ENCODE measurements at regions not wholly inside any gene's neighbourhood (a gene's known extent, or its start where the extent isn't known, plus 50 kb on each side); places are given as distances from the start of the nearest gene placed in this dataset.

GRCh38 chr4:34619531-34620162 lies 1624.7 kb downstream of the ARAP2 start:
- Histone ChIP-seq H3K4me3 (ENCODE audit: low read depth in 1 of 2, low read length in 2 of 2) (no peak overlapping the region), H3K27ac (ENCODE audit: low read length) (no peak overlapping the region), H3K27me3 (ENCODE audit: low read depth, low read length) (no peaks in the 10 kb centered on the region), H3K36me3 (ENCODE audit: control insufficient read depth in 1 of 2, insufficient read depth in 2 of 2, low read length in 2 of 2) (no peaks in the 10 kb centered on the region), H3K4me1 (ENCODE audit: control insufficient read depth in 1 of 2, insufficient read depth in 2 of 2, low read length in 2 of 2) (no peaks in the 10 kb centered on the region), H3K9me3 (ENCODE audit: control insufficient read depth in 1 of 2, low read length in 2 of 2) (no peaks in the 10 kb centered on the region)

GRCh38 chr4:34628471-34628870 lies 1615.8 kb downstream of the ARAP2 start:
- H3K9me3 ChIP-seq (ENCODE audit: control insufficient read depth in 1 of 2, low read length in 2 of 2), result peaks cover 0 to 10% of the 10 kb centered on the region in 2 donors
- no peak overlapping the region for H3K4me3 ChIP-seq (ENCODE audit: low read depth in 1 of 2, low read length in 2 of 2)
- no peaks in the 10 kb centered on the region for H3K36me3 ChIP-seq (ENCODE audit: control insufficient read depth in 1 of 2, insufficient read depth in 2 of 2, low read length in 2 of 2)
- no peaks in the 10 kb centered on the region for H3K4me1 ChIP-seq (ENCODE audit: control insufficient read depth in 1 of 2, insufficient read depth in 2 of 2, low read length in 2 of 2)
- no peak overlapping the region for H3K27ac ChIP-seq (ENCODE audit: low read length)
- no peaks in the 10 kb centered on the region for H3K27me3 ChIP-seq (ENCODE audit: low read depth, low read length)

- Histone ChIP-seq H3K27me3 (ENCODE audit: low read depth, low read length) (no peaks in the 10 kb centered on the region), H3K9me3 (ENCODE audit: control insufficient read depth in 1 of 2, low read length in 2 of 2) (peaks cover 0 to 10% of the 10 kb centered on the region in 2 donors), H3K36me3 (ENCODE audit: control insufficient read depth in 1 of 2, insufficient read depth in 2 of 2, low read length in 2 of 2) (no peaks in the 10 kb centered on the region), H3K4me1 (ENCODE audit: control insufficient read depth in 1 of 2, insufficient read depth in 2 of 2, low read length in 2 of 2) (no peaks in the 10 kb centered on the region), H3K27ac (ENCODE audit: low read length) (no peak overlapping the region), H3K4me3 (ENCODE audit: low read depth in 1 of 2, low read length in 2 of 2) (no peak overlapping the region)
Measured at GRCh38 chr4:34629451-34629850, 1614.9 kb downstream of the ARAP2 start.

GRCh38 chr4:34633241-34633640 lies 1611.1 kb downstream of the ARAP2 start:
- Histone ChIP-seq H3K9me3 (ENCODE audit: control insufficient read depth in 1 of 2, low read length in 2 of 2) (peaks cover 0 to 7% of the 10 kb centered on the region in 2 donors), H3K27me3 (ENCODE audit: low read depth, low read length) (no peaks in the 10 kb centered on the region), H3K4me1 (ENCODE audit: control insufficient read depth in 1 of 2, insufficient read depth in 2 of 2, low read length in 2 of 2) (no peaks in the 10 kb centered on the region), H3K36me3 (ENCODE audit: control insufficient read depth in 1 of 2, insufficient read depth in 2 of 2, low read length in 2 of 2) (no peaks in the 10 kb centered on the region), H3K4me3 (ENCODE audit: low read depth in 1 of 2, low read length in 2 of 2) (no peak overlapping the region), H3K27ac (ENCODE audit: low read length) (no peak overlapping the region)

GRCh38 chr4:34636623-34637022 lies 1607.7 kb downstream of the ARAP2 start:
- peaks cover 0 to 15% of the 10 kb centered on the region in 2 donors for H3K9me3 ChIP-seq (ENCODE audit: control insufficient read depth in 1 of 2, low read length in 2 of 2)
- no peak overlapping the region for H3K27ac ChIP-seq (ENCODE audit: low read length)
- H3K4me3 ChIP-seq (ENCODE audit: low read depth in 1 of 2, low read length in 2 of 2), result no peak overlapping the region
- H3K27me3 ChIP-seq (ENCODE audit: low read depth, low read length), result no peaks in the 10 kb centered on the region
- no peaks in the 10 kb centered on the region for H3K4me1 ChIP-seq (ENCODE audit: control insufficient read depth in 1 of 2, insufficient read depth in 2 of 2, low read length in 2 of 2)
- no peaks in the 10 kb centered on the region for H3K36me3 ChIP-seq (ENCODE audit: control insufficient read depth in 1 of 2, insufficient read depth in 2 of 2, low read length in 2 of 2)

- no peaks in the 10 kb centered on the region for H3K4me1 ChIP-seq (ENCODE audit: control insufficient read depth in 1 of 2, insufficient read depth in 2 of 2, low read length in 2 of 2)
- H3K36me3 ChIP-seq (ENCODE audit: control insufficient read depth in 1 of 2, insufficient read depth in 2 of 2, low read length in 2 of 2), result no peaks in the 10 kb centered on the region
- peaks cover 0 to 13% of the 10 kb centered on the region in 2 donors for H3K9me3 ChIP-seq (ENCODE audit: control insufficient read depth in 1 of 2, low read length in 2 of 2)
- H3K27ac ChIP-seq (ENCODE audit: low read length), result no peak overlapping the region
- no peaks in the 10 kb centered on the region for H3K27me3 ChIP-seq (ENCODE audit: low read depth, low read length)
- no peak overlapping the region for H3K4me3 ChIP-seq (ENCODE audit: low read depth in 1 of 2, low read length in 2 of 2)
Measured at GRCh38 chr4:34643476-34643875, 1600.8 kb downstream of the ARAP2 start.

GRCh38 chr4:34644579-34645115 lies 1599.7 kb downstream of the ARAP2 start:
- H3K27me3 ChIP-seq (ENCODE audit: low read depth, low read length), result no peaks in the 10 kb centered on the region
- H3K4me3 ChIP-seq (ENCODE audit: low read depth in 1 of 2, low read length in 2 of 2), result no peak overlapping the region
- H3K27ac ChIP-seq (ENCODE audit: low read length), result no peak overlapping the region
- H3K4me1 ChIP-seq (ENCODE audit: control insufficient read depth in 1 of 2, insufficient read depth in 2 of 2, low read length in 2 of 2), result no peaks in the 10 kb centered on the region
- H3K36me3 ChIP-seq (ENCODE audit: control insufficient read depth in 1 of 2, insufficient read depth in 2 of 2, low read length in 2 of 2), result no peaks in the 10 kb centered on the region
- H3K9me3 ChIP-seq (ENCODE audit: control insufficient read depth in 1 of 2, low read length in 2 of 2), result peaks cover 0 to 13% of the 10 kb centered on the region in 2 donors

- H3K4me3 ChIP-seq (ENCODE audit: low read depth in 1 of 2, low read length in 2 of 2), result no peak overlapping the region
- no peaks in the 10 kb centered on the region for H3K4me1 ChIP-seq (ENCODE audit: control insufficient read depth in 1 of 2, insufficient read depth in 2 of 2, low read length in 2 of 2)
- no peaks in the 10 kb centered on the region for H3K9me3 ChIP-seq (ENCODE audit: control insufficient read depth in 1 of 2, low read length in 2 of 2)
- H3K27me3 ChIP-seq (ENCODE audit: low read depth, low read length), result no peaks in the 10 kb centered on the region
- H3K27ac ChIP-seq (ENCODE audit: low read length), result no peak overlapping the region
- H3K36me3 ChIP-seq (ENCODE audit: control insufficient read depth in 1 of 2, insufficient read depth in 2 of 2, low read length in 2 of 2), result no peaks in the 10 kb centered on the region
Measured at GRCh38 chr4:34649716-34650115, 1594.6 kb downstream of the ARAP2 start.

- no peak overlapping the region for H3K27ac ChIP-seq (ENCODE audit: low read length)
- no peak overlapping the region for H3K4me3 ChIP-seq (ENCODE audit: low read depth in 1 of 2, low read length in 2 of 2)
- no peaks in the 10 kb centered on the region for H3K36me3 ChIP-seq (ENCODE audit: control insufficient read depth in 1 of 2, insufficient read depth in 2 of 2, low read length in 2 of 2)
- H3K4me1 ChIP-seq (ENCODE audit: control insufficient read depth in 1 of 2, insufficient read depth in 2 of 2, low read length in 2 of 2), result no peaks in the 10 kb centered on the region
- H3K9me3 ChIP-seq (ENCODE audit: control insufficient read depth in 1 of 2, low read length in 2 of 2), result no peaks in the 10 kb centered on the region
- no peaks in the 10 kb centered on the region for H3K27me3 ChIP-seq (ENCODE audit: low read depth, low read length)
Measured at GRCh38 chr4:34664051-34664450, 1580.3 kb downstream of the ARAP2 start.

GRCh38 chr4:34676400-34676799 lies 1567.9 kb downstream of the ARAP2 start:
- no peaks in the 10 kb centered on the region for H3K9me3 ChIP-seq (ENCODE audit: control insufficient read depth in 1 of 2, low read length in 2 of 2)
- no peaks in the 10 kb centered on the region for H3K36me3 ChIP-seq (ENCODE audit: control insufficient read depth in 1 of 2, insufficient read depth in 2 of 2, low read length in 2 of 2)
- no peak overlapping the region for H3K27ac ChIP-seq (ENCODE audit: low read length)
- no peaks in the 10 kb centered on the region for H3K27me3 ChIP-seq (ENCODE audit: low read depth, low read length)
- no peak overlapping the region for H3K4me3 ChIP-seq (ENCODE audit: low read depth in 1 of 2, low read length in 2 of 2)
- H3K4me1 ChIP-seq (ENCODE audit: control insufficient read depth in 1 of 2, insufficient read depth in 2 of 2, low read length in 2 of 2), result no peaks in the 10 kb centered on the region

- no peaks in the 10 kb centered on the region for H3K27me3 ChIP-seq (ENCODE audit: low read depth, low read length)
- no peak overlapping the region for H3K4me3 ChIP-seq (ENCODE audit: low read depth in 1 of 2, low read length in 2 of 2)
- H3K27ac ChIP-seq (ENCODE audit: low read length), result no peak overlapping the region
- H3K9me3 ChIP-seq (ENCODE audit: control insufficient read depth in 1 of 2, low read length in 2 of 2), result no peaks in the 10 kb centered on the region
- H3K4me1 ChIP-seq (ENCODE audit: control insufficient read depth in 1 of 2, insufficient read depth in 2 of 2, low read length in 2 of 2), result no peaks in the 10 kb centered on the region
- H3K36me3 ChIP-seq (ENCODE audit: control insufficient read depth in 1 of 2, insufficient read depth in 2 of 2, low read length in 2 of 2), result no peaks in the 10 kb centered on the region
Measured at GRCh38 chr4:34678431-34678830, 1565.9 kb downstream of the ARAP2 start.

GRCh38 chr4:34679228-34679627 lies 1565.1 kb downstream of the ARAP2 start:
- Histone ChIP-seq H3K27ac (ENCODE audit: low read length) (no peak overlapping the region), H3K4me1 (ENCODE audit: control insufficient read depth in 1 of 2, insufficient read depth in 2 of 2, low read length in 2 of 2) (no peaks in the 10 kb centered on the region), H3K27me3 (ENCODE audit: low read depth, low read length) (no peaks in the 10 kb centered on the region), H3K4me3 (ENCODE audit: low read depth in 1 of 2, low read length in 2 of 2) (no peak overlapping the region), H3K36me3 (ENCODE audit: control insufficient read depth in 1 of 2, insufficient read depth in 2 of 2, low read length in 2 of 2) (no peaks in the 10 kb centered on the region), H3K9me3 (ENCODE audit: control insufficient read depth in 1 of 2, low read length in 2 of 2) (no peaks in the 10 kb centered on the region)
